SU-DHL-6 (cell line): ENCODE measurements at regions not wholly inside any gene's neighbourhood (a gene's known extent, or its start where the extent isn't known, plus 50 kb on each side); places are given as distances from the start of the nearest gene placed in this dataset.

Experiments
- H2AFZ ChIP-seq: fragments of 200-600 bp; sonication (generic); 2 replicates; pipeline ENCODE4 v1.6.1; 2014; ENCODE audit warnings: low read depth, mild to moderate bottlenecking, moderate library complexity, mixed read lengths, antibody characterized with exemption, low read length; ENCODE audit not compliant: severe bottlenecking
- H3F3A ChIP-seq: fragments of 200-600 bp; shearing (Covaris generic); 2 replicates; pipeline ENCODE4 v1.6.0; 2016; ENCODE audit warnings: antibody characterized with exemption, mild to moderate bottlenecking; ENCODE audit not compliant: insufficient read depth
- H3K27ac ChIP-seq: fragments of 200-600 bp; sonication (generic); 2 replicates; pipeline ENCODE4 v1.5.1; 2016; ENCODE audit warnings: low read depth, mild to moderate bottlenecking, low read length, moderate library complexity, mixed read lengths
- H3K27me3 ChIP-seq: fragments of 200-600 bp; sonication (generic), shearing (Covaris generic); 2 replicates; pipeline ENCODE4 v1.6.0; 2014; ENCODE audit warnings: mild to moderate bottlenecking, low read length
- H3K36me3 ChIP-seq: fragments of 200-600 bp; sonication (generic); 2 replicates; pipeline ENCODE4 v1.6.1; 2014; ENCODE audit warnings: mild to moderate bottlenecking, low read length, mixed read lengths
- H3K4me2 ChIP-seq: fragments of 300-600, 200-600 bp; shearing (Covaris generic), sonication (generic); 2 replicates; pipeline ENCODE4 v1.6.0; 2014; ENCODE audit warnings: low read length, low read depth, mild to moderate bottlenecking; ENCODE audit not compliant: poor library complexity, severe bottlenecking
- H3K4me3 ChIP-seq: fragments of 200-600 bp; sonication (generic); 2 replicates; pipeline ENCODE4 v1.5.1; 2014; ENCODE audit warnings: antibody characterized with exemption, low read length, mild to moderate bottlenecking, mixed read lengths; ENCODE audit not compliant: insufficient read depth, poor library complexity, severe bottlenecking
- H3K79me2 ChIP-seq: fragments of 200-600 bp; sonication (generic); 2 replicates; pipeline ENCODE4 v1.6.1; 2014; ENCODE audit warnings: mild to moderate bottlenecking, low read length, moderate library complexity; ENCODE audit not compliant: insufficient read depth
- H3K9ac ChIP-seq: fragments of 200-600 bp; sonication (generic); 2 replicates; pipeline ENCODE4 v1.7.0; 2014; ENCODE audit warnings: mild to moderate bottlenecking, low read length
- H3K9me2 ChIP-seq: fragments of 200-600 bp; sonication (generic); replicated peaks from 2 replicates; pipeline ENCODE4 v1.6.1; 2014; ENCODE audit warnings: low read length; ENCODE audit not compliant: insufficient read depth
- H3K9me3 ChIP-seq: fragments of 200-600 bp; sonication (generic); 2 replicates; pipeline ENCODE4 v1.6.1; 2014; ENCODE audit warnings: low read length, mixed read lengths; ENCODE audit not compliant: insufficient read depth
- H4K20me1 ChIP-seq: fragments of 200-600 bp; sonication (generic); 2 replicates; pipeline ENCODE4 v1.6.1; 2014; ENCODE audit warnings: low read depth, mild to moderate bottlenecking, antibody characterized with exemption, low read length, moderate library complexity, mixed read lengths
- CTCF ChIP-seq: fragments of 200-600 bp; sonication (generic); IDR thresholded peaks from one replicate; pipeline ENCODE4 v1.5.1; 2017; ENCODE audit warnings: antibody characterized with exemption, mild to moderate bottlenecking, low read length, moderate library complexity; ENCODE audit not compliant: insufficient read depth, poor library complexity, severe bottlenecking
- EZH2phosphoT487 ChIP-seq: fragments of 200-600 bp; sonication (generic), shearing (Covaris generic); conservative IDR thresholded peaks from 2 replicates; pipeline ENCODE4 v1.6.1; 2018; ENCODE audit warnings: mild to moderate bottlenecking, antibody characterized with exemption, low read length, moderate library complexity, mixed read lengths

GRCh38 chr5:28216939-28217360, 1178.6 kb upstream of the CDH9 start:
- no peaks in the 10 kb centered on the region for H4K20me1 ChIP-seq
- H3K4me2 ChIP-seq = no peak overlapping the region
- no peaks in the 10 kb centered on the region for H3K36me3 ChIP-seq
- H3K79me2 ChIP-seq = no peaks in the 10 kb centered on the region
- no peaks in the 10 kb centered on the region for H3K9me2 ChIP-seq
- no peak overlapping the region for H3K27ac ChIP-seq
- no peak overlapping the region for H3K4me3 ChIP-seq
- H3K9me3 ChIP-seq = no peaks in the 10 kb centered on the region
- H3K27me3 ChIP-seq = no peaks in the 10 kb centered on the region
- H3K9ac ChIP-seq = no peak overlapping the region
- H3F3A ChIP-seq = no peaks in the 10 kb centered on the region
- TF ChIP-seq CTCF = no peak
- TF ChIP-seq EZH2phosphoT487 = no peak
- no peak overlapping the region for H2AFZ ChIP-seq

GRCh38 chr5:28215091-28215490, 1176.7 kb upstream of the CDH9 start:
- no peaks in the 10 kb centered on the region for H3K79me2 ChIP-seq

GRCh38 chr5:28214292-28214691, 1175.9 kb upstream of the CDH9 start:
- H3F3A ChIP-seq = no peaks in the 10 kb centered on the region
- no peaks in the 10 kb centered on the region for H4K20me1 ChIP-seq
- no peak overlapping the region for H3K4me3 ChIP-seq
- no peak overlapping the region for H3K27ac ChIP-seq
- H3K4me2 ChIP-seq = no peak overlapping the region
- TF ChIP-seq CTCF (no peak), EZH2phosphoT487 (no peak)
- no peaks in the 10 kb centered on the region for H3K9me2 ChIP-seq
- no peaks in the 10 kb centered on the region for H3K27me3 ChIP-seq
- H2AFZ ChIP-seq = peak overlapping the region; percentile 14
- H3K36me3 ChIP-seq = no peaks in the 10 kb centered on the region
- H3K9me3 ChIP-seq = no peaks in the 10 kb centered on the region
- no peaks in the 10 kb centered on the region for H3K79me2 ChIP-seq
- no peak overlapping the region for H3K9ac ChIP-seq

More at GRCh38 chr5:28215091-28215490, 1176.7 kb upstream of the CDH9 start:
- H3K9me3 ChIP-seq = no peaks in the 10 kb centered on the region
- no peak overlapping the region for H3K9ac ChIP-seq
- no peak for TF ChIP-seq CTCF
- TF ChIP-seq EZH2phosphoT487 = no peak
- H4K20me1 ChIP-seq = no peaks in the 10 kb centered on the region
- no peaks in the 10 kb centered on the region for H3K27me3 ChIP-seq
- H3F3A ChIP-seq = no peaks in the 10 kb centered on the region
- H3K4me3 ChIP-seq = no peak overlapping the region
- H3K36me3 ChIP-seq = no peaks in the 10 kb centered on the region
- H3K27ac ChIP-seq = no peak overlapping the region
- no peak overlapping the region for H2AFZ ChIP-seq
- no peaks in the 10 kb centered on the region for H3K9me2 ChIP-seq
- no peak overlapping the region for H3K4me2 ChIP-seq

DNA sequence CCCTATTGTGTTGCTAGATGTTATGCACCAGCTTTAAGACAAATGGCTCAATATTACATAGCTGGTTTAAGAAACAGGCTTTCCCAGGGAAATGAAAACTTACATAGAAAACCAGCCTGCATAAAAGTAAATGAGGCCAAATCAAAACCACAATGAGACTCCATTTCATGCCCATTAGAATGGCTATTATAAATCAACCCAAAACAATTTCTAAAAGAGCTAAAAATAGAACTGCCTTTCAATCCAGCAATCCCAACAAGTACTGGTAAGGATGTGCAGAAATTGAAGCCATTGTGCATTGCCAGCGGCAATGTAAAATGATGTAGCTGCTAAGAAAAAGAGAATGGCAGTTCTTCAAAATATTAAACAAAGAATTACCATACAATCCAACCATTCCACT, 1170.0 kb upstream of the CDH9 start:
- no peak for TF ChIP-seq EZH2phosphoT487
- no peak for TF ChIP-seq CTCF
- Histone ChIP-seq H3F3A (no peaks in the 10 kb centered on the region), H3K79me2 (no peaks in the 10 kb centered on the region), H3K9ac (no peak overlapping the region), H3K4me3 (no peak overlapping the region), H3K9me3 (no peaks in the 10 kb centered on the region), H2AFZ (no peak overlapping the region), H3K4me2 (no peak overlapping the region), H4K20me1 (no peaks in the 10 kb centered on the region), H3K9me2 (no peaks in the 10 kb centered on the region), H3K36me3 (no peaks in the 10 kb centered on the region), H3K27ac (no peak overlapping the region), H3K27me3 (no peaks in the 10 kb centered on the region)
